Naive thymus-derived CD4-positive, alpha-beta T cell (primary cell): ENCODE measurements at regions not wholly inside any gene's neighbourhood (a gene's known extent, or its start where the extent isn't known, plus 50 kb on each side); places are given as distances from the start of the nearest gene placed in this dataset.
"Not testable (repeated sequence)": the region's sequence is repeated elsewhere in the genome, so short reads cannot be mapped to it uniquely, and the experiment has no call there.

Source experiments
- ATAC-seq: fragments of 150-1000 bp; cut with Tn5 transposase; 2 replicates; pipeline ENCODE4 v1.10.0; 2021; ENCODE audit warnings: mild to moderate bottlenecking, moderate library complexity
- CTCF ChIA-PET: fragments of 350-600 bp; sonication (Branson Sonifier 250); formaldehyde crosslinking; loops from one replicate; lab custom pipeline; 2021; ENCODE audit warnings: antibody characterized with exemption; lab: Charles Lee
- POLR2A ChIA-PET: fragments of 350-600 bp; sonication (Branson Sonifier 250); formaldehyde crosslinking; loops from one replicate; lab custom pipeline; 2021; ENCODE audit warnings: antibody characterized with exemption, inconsistent platforms; lab: Charles Lee
- DNase-seq, 9 donors: peaks; one replicate each; pipeline versions ENCODE4 v3.0.0 to v3.0.0-alpha.2; 2020 to 2022; ENCODE audit warnings: mixed read lengths in 1 of 9
- H3K27ac ChIP-seq: one replicate; pipeline ENCODE4 v1.7.0; 2013; ENCODE audit warnings: mild to moderate bottlenecking, low read depth, low read length, moderate library complexity
- H3K27me3 ChIP-seq, 2 donors: one replicate each; pipeline ENCODE4 v1.7.0; 2013; ENCODE audit warnings: low read length in 2 of 2, mild to moderate bottlenecking in 2 of 2, moderate library complexity in 2 of 2; ENCODE audit not compliant: control insufficient read depth in 2 of 2, insufficient read depth in 2 of 2
- H3K36me3 ChIP-seq, 3 experiments: 1 replicate in 2 of 3; 2 replicates in 1 of 3; pipeline ENCODE4 v1.7.0; 2013; ENCODE audit warnings: low read length in 3 of 3, mild to moderate bottlenecking in 3 of 3, moderate library complexity in 1 of 3; ENCODE audit not compliant: insufficient read depth in 3 of 3, control insufficient read depth in 2 of 3
- H3K4me1 ChIP-seq, 2 donors: one replicate each; pipeline ENCODE4 v1.7.0; 2013; ENCODE audit warnings: low read length in 2 of 2, mild to moderate bottlenecking in 2 of 2, moderate library complexity in 1 of 2; ENCODE audit not compliant: control insufficient read depth in 2 of 2, insufficient read depth in 2 of 2
- H3K4me3 ChIP-seq: 2 replicates; pipeline ENCODE4 v1.7.0; 2013; ENCODE audit warnings: mild to moderate bottlenecking, low read length
- H3K9me3 ChIP-seq, 3 experiments: 1 replicate in 2 of 3; 2 replicates in 1 of 3; pipeline ENCODE4 v1.7.0; 2013; ENCODE audit warnings: low read length in 3 of 3; ENCODE audit not compliant: control insufficient read depth in 2 of 3
- H3K27ac Mint-ChIP-seq, 9 donors: one replicate each; pipeline ENCODE4 v1.8.0; 2020 to 2022; ENCODE audit warnings: mixed read lengths in 9 of 9, mild to moderate bottlenecking in 8 of 9, moderate library complexity in 5 of 9, inconsistent platforms in 2 of 9
- H3K27me3 Mint-ChIP-seq, 5 donors: one replicate each; pipeline ENCODE4 v1.8.0; 2021 to 2022; ENCODE audit warnings: mixed read lengths in 5 of 5, mild to moderate bottlenecking in 1 of 5
- H3K36me3 Mint-ChIP-seq, 5 donors: one replicate each; pipeline ENCODE4 v1.8.0; 2020 to 2022; ENCODE audit warnings: mixed read lengths in 5 of 5, mild to moderate bottlenecking in 3 of 5, inconsistent platforms in 1 of 5
- H3K4me1 Mint-ChIP-seq, 7 donors: one replicate each; pipeline ENCODE4 v1.8.0; 2020 to 2022; ENCODE audit warnings: mixed read lengths in 7 of 7, mild to moderate bottlenecking in 3 of 7, inconsistent platforms in 1 of 7
- H3K4me3 Mint-ChIP-seq, 10 donors: one replicate each; pipeline ENCODE4 v1.8.0; 2020 to 2022; ENCODE audit warnings: mild to moderate bottlenecking in 10 of 10, mixed read lengths in 10 of 10, moderate library complexity in 6 of 10, inconsistent platforms in 2 of 10
- H3K9me3 Mint-ChIP-seq, 11 donors: one replicate each; pipeline ENCODE4 v1.8.0; 2020 to 2022; ENCODE audit warnings: mixed read lengths in 11 of 11, mild to moderate bottlenecking in 4 of 11, inconsistent platforms in 1 of 11, moderate library complexity in 1 of 11
- intact Hi-C, 2 donors: fragments of 100-400 bp; cut with micrococcal nuclease; formaldehyde crosslinking; loops; one replicate each; pipeline ENCODE4 v1.15.1; 2023

DNA sequence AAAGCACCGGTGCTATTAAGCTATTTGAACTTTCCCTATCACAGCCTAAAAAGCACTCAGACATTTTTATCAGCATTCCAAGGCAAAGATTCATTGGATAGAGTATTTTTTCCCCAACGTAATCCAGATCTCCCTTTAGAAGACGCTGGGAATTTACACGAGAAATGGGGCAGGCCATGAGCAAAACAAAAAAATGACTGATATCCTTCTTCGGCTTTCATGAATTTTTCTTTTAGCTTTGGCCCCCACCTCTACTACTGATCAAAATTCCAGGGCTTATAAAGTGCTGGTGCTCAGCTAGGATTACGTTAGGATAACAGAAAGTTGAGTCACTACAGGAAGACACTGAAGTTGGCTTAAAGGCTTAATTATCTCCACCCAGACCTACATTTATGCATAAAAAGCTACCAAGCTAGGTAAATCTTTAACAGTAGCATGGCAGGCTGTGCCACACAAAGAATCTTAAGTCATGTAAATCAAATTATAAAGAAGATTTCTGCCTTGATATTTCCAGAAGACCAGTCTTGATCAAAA, 418.5 kb upstream of the BTBD3 start:
- Mint-ChIP-seq H3K27ac (no peak overlapping the region), H3K9me3 (peaks cover 0 to 15% (median 5%) of the 10 kb centered on the region in 11 donors), H3K36me3 (no peaks in the 10 kb centered on the region), H3K27me3 (no peaks in the 10 kb centered on the region), H3K4me3 (no peak overlapping the region), H3K4me1 (peaks cover 0 to 5% (median 0%) of the 10 kb centered on the region in 7 donors)
- POLR2A ChIA-PET = no interaction called here
- no peaks in the 10 kb centered on the region for H3K27me3 ChIP-seq
- H3K36me3 ChIP-seq = no peaks in the 10 kb centered on the region
- no peaks in the 10 kb centered on the region for H3K9me3 ChIP-seq
- ATAC-seq = no peak
- DNase-seq = no peak
- intact Hi-C loops = no loop called here
- H3K4me3 ChIP-seq = no peak overlapping the region
- CTCF ChIA-PET = no interaction called here
- H3K27ac ChIP-seq = no peak overlapping the region
- H3K4me1 ChIP-seq = no peaks in the 10 kb centered on the region

- H3K36me3 ChIP-seq = no peaks in the 10 kb centered on the region
- POLR2A ChIA-PET = no interaction called here
- H3K4me3 ChIP-seq = no peak overlapping the region
- intact Hi-C loops = no loop called here
- H3K4me1 Mint-ChIP-seq = no peaks in the 10 kb centered on the region
- H3K4me3 Mint-ChIP-seq = no peak overlapping the region
- H3K9me3 Mint-ChIP-seq = peaks cover 0 to 24% (median 4%) of the 10 kb centered on the region in 11 donors
- no peak for DNase-seq
- no peaks in the 10 kb centered on the region for H3K9me3 ChIP-seq
- ATAC-seq = no peak
- H3K36me3 Mint-ChIP-seq = no peaks in the 10 kb centered on the region
- H3K27me3 Mint-ChIP-seq = no peaks in the 10 kb centered on the region
- no peak overlapping the region for H3K27ac Mint-ChIP-seq
- no peaks in the 10 kb centered on the region for H3K4me1 ChIP-seq
- no peaks in the 10 kb centered on the region for H3K27me3 ChIP-seq
- CTCF ChIA-PET = no interaction called here
- H3K27ac ChIP-seq = no peak overlapping the region
Observed at GRCh38 chr20:11502061-11502460, 415.6 kb upstream of the BTBD3 start.

GRCh38 chr20:11502671-11503070, 415.0 kb upstream of the BTBD3 start:
- Mint-ChIP-seq H3K9me3 (peaks cover 0 to 24% (median 4%) of the 10 kb centered on the region in 11 donors), H3K4me1 (no peaks in the 10 kb centered on the region), H3K27me3 (no peaks in the 10 kb centered on the region), H3K4me3 (no peak overlapping the region), H3K27ac (no peak overlapping the region), H3K36me3 (no peaks in the 10 kb centered on the region)
- Histone ChIP-seq H3K36me3 (no peaks in the 10 kb centered on the region), H3K4me3 (no peak overlapping the region), H3K4me1 (no peaks in the 10 kb centered on the region), H3K27me3 (no peaks in the 10 kb centered on the region), H3K9me3 (no peaks in the 10 kb centered on the region), H3K27ac (no peak overlapping the region)
- DNase-seq (no peak), ATAC-seq (no peak)
- ChIA-PET POLR2A (no interaction called here), CTCF (no interaction called here)
- intact Hi-C loops = no loop called here

DNA sequence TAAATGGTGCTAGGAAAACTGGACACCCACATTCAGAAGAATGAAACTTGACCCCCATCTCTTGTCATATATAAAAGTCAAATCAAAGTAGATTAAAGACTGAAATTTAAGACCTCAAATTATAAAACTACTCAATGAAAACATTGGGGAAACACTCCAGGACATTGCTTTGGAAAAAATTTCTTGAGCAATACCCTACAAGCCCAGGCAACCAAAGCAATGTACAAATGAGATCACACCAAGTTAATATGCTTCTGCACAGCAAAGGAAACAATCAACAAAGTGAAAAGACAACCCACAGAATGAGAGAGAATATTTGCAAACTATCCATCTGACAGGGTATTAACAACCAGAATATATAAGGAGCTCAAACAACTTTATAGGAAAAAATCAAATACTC, 407.9 kb upstream of the BTBD3 start:
- no peaks in the 10 kb centered on the region for H3K36me3 Mint-ChIP-seq
- H3K27me3 ChIP-seq = no peaks in the 10 kb centered on the region
- POLR2A ChIA-PET = no interaction called here
- DNase-seq (no peak), ATAC-seq (no peak)
- H3K27ac Mint-ChIP-seq = no peak overlapping the region
- no peak overlapping the region for H3K4me3 Mint-ChIP-seq
- H3K4me1 ChIP-seq = no peaks in the 10 kb centered on the region
- intact Hi-C loops = no loop called here
- H3K9me3 ChIP-seq = peaks cover 0 to 4% (median 0%) of the 10 kb centered on the region in 3 experiments
- H3K4me1 Mint-ChIP-seq = no peaks in the 10 kb centered on the region
- CTCF ChIA-PET = no interaction called here
- H3K27me3 Mint-ChIP-seq = no peaks in the 10 kb centered on the region
- no peak overlapping the region for H3K27ac ChIP-seq
- no peaks in the 10 kb centered on the region for H3K36me3 ChIP-seq
- peaks cover 0 to 20% (median 7%) of the 10 kb centered on the region in 11 donors for H3K9me3 Mint-ChIP-seq
- no peak overlapping the region for H3K4me3 ChIP-seq

GRCh38 chr20:11511821-11512220, 405.9 kb upstream of the BTBD3 start:
- ChIA-PET POLR2A (no interaction called here), CTCF (no interaction called here)
- H3K36me3 ChIP-seq = no peaks in the 10 kb centered on the region
- H3K4me1 ChIP-seq = no peaks in the 10 kb centered on the region
- H3K27ac Mint-ChIP-seq = no peak overlapping the region
- no peak overlapping the region for H3K4me3 ChIP-seq
- H3K36me3 Mint-ChIP-seq = no peaks in the 10 kb centered on the region
- H3K9me3 Mint-ChIP-seq = peaks cover 0 to 10% (median 4%) of the 10 kb centered on the region in 11 donors
- no peaks in the 10 kb centered on the region for H3K27me3 Mint-ChIP-seq
- ATAC-seq (no peak), DNase-seq (no peak)
- no peaks in the 10 kb centered on the region for H3K4me1 Mint-ChIP-seq
- peaks cover 0 to 4% (median 0%) of the 10 kb centered on the region in 3 experiments for H3K9me3 ChIP-seq
- no peaks in the 10 kb centered on the region for H3K27me3 ChIP-seq
- intact Hi-C loops = no loop called here
- H3K27ac ChIP-seq = no peak overlapping the region
- no peak overlapping the region for H3K4me3 Mint-ChIP-seq

- POLR2A ChIA-PET, ATAC-seq, H3K4me1 Mint-ChIP-seq, H3K4me1 ChIP-seq, H3K4me3 Mint-ChIP-seq, H3K36me3 ChIP-seq, H3K9me3 ChIP-seq, H3K36me3 Mint-ChIP-seq, H3K27ac Mint-ChIP-seq, H3K27me3 Mint-ChIP-seq, intact Hi-C loops, DNase-seq, H3K27me3 ChIP-seq, H3K4me3 ChIP-seq, CTCF ChIA-PET, H3K27ac ChIP-seq: not testable (repeated sequence)
- peaks cover 0 to 11% (median 3%) of the 10 kb centered on the region in 11 donors for H3K9me3 Mint-ChIP-seq
Observed at GRCh38 chr20:11513241-11513745, 404.4 kb upstream of the BTBD3 start.

DNA sequence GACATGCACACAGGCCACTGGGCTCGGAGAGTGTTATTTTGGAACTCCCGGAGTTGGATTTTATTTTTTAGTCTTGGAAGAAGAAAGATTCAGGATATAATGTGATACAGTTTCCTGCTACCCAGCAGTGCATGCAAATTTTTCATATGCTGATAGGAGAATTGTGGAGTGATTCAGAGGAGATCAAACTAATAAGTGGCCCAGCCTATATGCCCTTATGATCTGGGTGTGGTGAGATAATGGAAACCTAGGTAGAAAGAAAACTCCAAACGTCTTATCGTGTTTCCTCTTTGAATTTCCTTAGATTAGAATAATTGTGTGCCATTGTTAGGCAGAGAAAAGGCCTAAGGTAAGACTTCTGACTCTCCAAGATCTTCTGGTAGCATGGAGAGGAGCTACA, 401.2 kb upstream of the BTBD3 start:
- no peak overlapping the region for H3K4me3 Mint-ChIP-seq
- intact Hi-C loops = no loop called here
- H3K9me3 Mint-ChIP-seq = peaks cover 0 to 11% (median 3%) of the 10 kb centered on the region in 11 donors
- H3K36me3 Mint-ChIP-seq = no peaks in the 10 kb centered on the region
- POLR2A ChIA-PET = no interaction called here
- no peaks in the 10 kb centered on the region for H3K27me3 Mint-ChIP-seq
- Histone ChIP-seq H3K27me3 (no peaks in the 10 kb centered on the region), H3K9me3 (peaks cover 0 to 4% (median 0%) of the 10 kb centered on the region in 3 experiments), H3K4me1 (no peaks in the 10 kb centered on the region), H3K36me3 (no peaks in the 10 kb centered on the region), H3K4me3 (no peak overlapping the region), H3K27ac (no peak overlapping the region)
- CTCF ChIA-PET = no interaction called here
- H3K27ac Mint-ChIP-seq = no peak overlapping the region
- no peak for ATAC-seq
- DNase-seq = no peak
- H3K4me1 Mint-ChIP-seq = peaks cover 0 to 2% (median 0%) of the 10 kb centered on the region in 7 donors
